Endometrial microvascular endothelial cells (primary cell): ENCODE measurements at regions not wholly inside any gene's neighbourhood (a gene's known extent, or its start where the extent isn't known, plus 50 kb on each side); places are given as distances from the start of the nearest gene placed in this dataset.

Experiments used
- in situ Hi-C: cut with HindIII; loops from 2 replicates; pipeline ENCODE4 v1.10.0; 2017; ENCODE audit warnings: low sequenced_read_pairs, low pct_unique_long_range_greater_than_20kb; ENCODE audit errors: inconsistent ontology term

DNA sequence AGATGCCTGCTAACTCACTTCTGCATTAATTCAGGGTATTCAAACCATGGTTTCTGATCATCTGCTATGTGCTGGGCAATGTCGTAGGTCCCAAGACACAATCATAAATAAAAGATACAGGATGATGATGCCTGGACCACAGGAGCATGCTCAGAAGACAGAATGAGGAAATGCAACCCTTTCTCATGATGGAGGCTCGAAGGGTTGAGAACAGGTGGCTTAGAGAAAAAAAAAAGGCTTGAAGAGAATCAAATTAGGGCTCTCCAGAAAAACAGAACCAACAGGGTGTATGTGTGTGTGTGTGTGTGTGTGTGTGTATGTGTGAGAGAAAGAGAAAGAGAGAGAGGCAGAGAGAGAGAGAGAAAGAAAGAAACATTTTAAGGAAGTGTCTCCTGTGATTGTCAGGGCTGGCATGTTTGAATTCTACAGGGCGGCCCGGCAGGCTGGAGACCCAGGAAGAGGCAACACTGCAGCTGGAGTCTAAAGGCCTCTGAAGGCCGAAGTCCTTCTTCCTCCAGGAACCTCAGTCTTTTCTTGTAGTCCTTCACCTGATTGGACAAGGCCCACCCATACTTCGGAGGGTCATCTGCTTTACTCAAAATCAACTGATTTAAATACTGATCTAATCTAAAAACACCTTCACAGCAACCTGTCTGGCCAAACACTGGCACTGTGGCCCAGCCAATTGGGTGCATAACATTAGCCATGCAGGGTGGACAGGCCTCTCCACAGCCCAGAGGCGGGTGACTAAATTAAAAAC, 143.8 kb downstream of the ERMARD start:
- in situ Hi-C loops, result no loop called here

DNA sequence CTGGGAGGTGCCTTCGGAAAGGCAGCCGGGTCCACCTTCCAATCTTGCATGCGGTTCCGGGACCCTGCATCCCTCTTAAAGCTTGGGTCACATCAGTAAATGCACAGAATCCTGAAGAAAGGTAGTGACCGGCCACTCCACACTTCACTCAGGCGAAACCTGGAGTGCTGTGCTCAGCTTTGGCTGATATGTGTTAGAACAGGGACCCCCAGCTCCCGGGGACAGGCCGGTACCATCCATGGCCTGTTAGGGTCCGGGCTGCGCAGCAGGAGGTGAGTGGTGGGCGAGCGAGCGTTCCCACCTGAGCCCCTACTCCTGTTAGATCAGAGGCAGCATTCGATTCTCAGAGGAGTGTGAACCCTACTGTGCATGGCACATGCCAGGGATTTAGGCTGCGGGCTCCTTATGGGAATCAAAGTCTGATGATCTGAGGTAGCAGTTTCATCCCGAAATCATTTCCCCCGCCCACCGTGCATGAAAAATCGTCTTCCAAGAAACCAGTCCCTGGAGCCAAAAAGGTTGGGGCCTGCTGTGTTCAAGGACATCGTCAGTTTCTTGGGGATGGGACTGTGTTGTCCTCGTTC, 143.0 kb downstream of the ERMARD start:
- in situ Hi-C loops, result no loop called here

DNA sequence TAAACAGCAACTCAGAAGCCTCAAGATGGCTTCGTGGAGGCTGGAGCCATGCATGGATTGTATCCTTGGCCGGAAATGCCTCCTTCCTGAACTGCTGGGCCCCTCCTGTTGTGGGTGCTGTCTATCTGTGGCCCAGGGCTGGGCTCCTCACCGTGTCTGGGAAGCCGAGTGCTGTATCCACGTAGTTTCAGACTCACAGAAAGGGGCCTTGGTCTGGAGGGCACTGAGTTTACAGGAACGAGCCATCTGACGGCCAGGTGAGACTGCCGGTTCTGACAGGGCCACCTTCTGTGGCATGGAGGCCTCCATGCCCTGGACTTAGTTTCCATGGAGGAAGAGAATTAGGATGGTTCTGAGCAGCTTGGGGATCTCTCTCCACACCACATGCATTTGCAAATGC, 142.2 kb downstream of the ERMARD start:
- in situ Hi-C loops, result no loop called here

DNA sequence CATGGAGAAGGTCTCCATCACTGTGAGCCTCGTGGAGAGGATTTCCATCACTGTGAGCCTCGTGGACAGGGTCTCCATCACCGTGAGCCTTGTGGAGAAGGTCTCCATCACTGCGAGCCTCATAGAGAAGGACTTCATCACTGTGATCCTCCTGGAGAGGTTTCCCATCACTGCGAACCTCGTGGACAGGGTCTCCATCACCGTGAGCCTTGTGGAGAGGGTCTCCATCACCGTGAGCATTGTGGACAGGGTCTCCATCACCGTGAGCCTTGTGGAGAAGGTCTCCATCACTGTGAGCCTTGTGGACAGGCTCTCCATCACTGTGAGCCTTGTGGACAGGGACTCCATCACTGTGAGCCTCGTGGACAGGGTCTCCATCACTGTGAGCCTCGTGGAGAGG, 140.4 kb downstream of the ERMARD start:
- in situ Hi-C loops, result no loop called here

DNA sequence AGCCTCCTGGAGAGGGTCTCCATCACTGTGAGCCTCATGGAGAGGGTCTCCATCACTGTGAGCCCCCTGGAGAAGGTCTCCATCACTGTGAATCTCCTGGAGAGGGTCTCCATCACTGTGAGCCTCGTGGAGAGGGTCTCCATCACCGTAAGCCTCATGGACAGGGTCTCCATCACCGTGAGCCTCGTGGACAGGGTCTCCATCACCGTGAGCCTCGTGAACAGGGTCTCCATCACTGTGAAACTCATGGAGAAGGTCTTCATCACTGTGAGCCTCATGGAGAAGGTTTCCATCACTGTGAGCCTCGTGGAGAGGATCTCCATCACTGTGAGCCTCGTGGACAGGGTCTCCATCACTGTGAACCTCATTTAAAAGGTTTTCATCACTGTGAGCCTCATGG, 140.0 kb downstream of the ERMARD start:
- in situ Hi-C loops, result no loop called here

DNA sequence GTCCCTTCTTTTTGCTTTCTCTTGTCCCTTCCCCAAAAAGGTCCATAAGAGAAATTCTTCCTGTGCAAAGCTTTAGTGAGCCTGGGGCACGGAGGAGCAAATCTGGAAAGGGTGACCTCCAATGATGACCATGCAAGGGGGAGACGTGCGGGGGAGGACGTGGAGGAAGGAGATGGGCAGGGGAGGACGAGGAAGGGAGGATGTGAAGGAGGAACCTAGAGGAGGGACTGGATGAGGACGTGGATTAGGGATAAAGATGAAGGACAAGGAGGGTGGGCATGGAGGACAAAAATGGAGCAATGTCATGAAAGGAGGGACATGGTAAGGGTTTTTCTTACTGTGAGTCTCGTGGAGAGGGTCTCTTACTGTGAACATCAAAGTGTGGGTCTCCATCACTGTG, 139.5 kb downstream of the ERMARD start:
- in situ Hi-C loops, result no loop called here

DNA sequence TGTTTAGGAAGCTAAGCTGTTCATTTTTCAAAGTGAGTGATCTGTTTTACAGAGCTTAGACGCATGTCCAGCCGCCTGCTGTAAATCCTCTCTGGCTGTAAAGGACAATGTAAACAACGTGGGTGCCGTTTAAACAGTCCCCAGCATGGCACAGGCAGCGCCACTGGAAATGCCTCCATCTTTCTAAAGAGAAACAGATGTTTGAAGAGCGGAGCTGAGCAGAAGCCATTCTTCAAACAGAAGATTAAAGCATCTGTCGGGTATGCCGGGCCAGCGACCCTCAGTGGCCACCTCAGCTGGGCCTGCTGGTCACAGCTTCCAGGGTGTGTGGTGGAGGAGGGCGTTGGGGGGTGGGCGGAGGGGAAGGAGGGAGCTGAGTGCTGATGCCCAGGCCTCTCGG, 138.6 kb downstream of the ERMARD start:
- in situ Hi-C loops, result no loop called here

DNA sequence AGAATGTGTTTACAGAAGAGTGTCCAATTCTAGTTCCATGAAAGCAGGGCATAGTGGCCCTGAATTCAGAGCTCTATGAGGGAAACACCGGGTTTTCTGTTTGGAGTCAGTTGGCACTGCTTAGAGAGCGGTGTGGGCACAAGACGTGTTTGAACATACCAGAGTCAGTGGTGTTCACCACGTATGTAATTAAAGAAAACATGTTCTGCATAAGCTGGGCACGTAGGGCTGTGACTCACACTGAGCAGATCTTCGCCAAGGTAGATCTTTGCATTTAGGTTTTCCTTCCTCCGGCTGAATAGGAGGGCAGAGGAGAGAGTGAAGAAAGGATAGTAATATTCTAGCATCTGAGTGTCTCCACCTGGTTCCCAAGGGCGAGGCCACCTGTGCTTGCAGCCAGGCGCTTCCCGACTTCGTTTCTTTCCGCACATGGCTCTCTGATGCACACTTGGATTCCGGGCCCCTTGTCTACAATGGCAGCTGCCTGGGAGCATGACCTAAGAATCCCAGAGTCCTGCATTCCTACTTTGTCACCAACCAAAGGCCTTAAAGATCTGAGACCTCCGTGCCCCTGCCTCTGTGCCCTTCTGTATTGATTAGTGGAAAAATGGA, 136.2 kb downstream of the ERMARD start:
- in situ Hi-C loops, result no loop called here

DNA sequence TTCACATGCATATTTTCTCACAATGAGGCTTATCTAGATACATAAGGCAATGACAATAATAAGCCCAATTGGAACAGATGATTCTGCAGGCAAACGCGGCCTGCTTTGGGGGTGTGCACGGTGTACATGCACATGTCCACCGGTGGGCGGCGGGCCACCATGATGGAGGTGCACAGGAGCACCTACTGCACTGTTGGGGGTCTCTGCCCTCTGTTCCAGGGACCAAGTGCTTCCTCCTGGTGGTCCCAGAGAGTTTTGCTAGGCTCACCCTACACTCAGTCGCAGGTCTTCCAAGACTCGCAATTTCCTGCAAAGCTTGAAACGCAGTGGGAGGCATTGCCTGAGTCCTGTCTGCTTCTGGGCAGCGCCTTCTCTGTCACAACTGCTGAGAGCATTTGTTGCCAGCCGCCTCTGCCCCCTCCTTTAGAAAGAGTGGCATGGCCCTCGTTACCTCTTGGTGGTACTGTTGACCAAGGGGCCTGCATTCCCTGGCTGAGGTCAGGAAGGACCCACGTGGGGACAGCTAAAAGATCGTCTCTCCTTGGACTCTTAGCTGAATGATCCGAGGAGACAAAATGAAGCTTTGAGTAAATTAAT, 135.3 kb downstream of the ERMARD start:
- in situ Hi-C loops, result no loop called here

DNA sequence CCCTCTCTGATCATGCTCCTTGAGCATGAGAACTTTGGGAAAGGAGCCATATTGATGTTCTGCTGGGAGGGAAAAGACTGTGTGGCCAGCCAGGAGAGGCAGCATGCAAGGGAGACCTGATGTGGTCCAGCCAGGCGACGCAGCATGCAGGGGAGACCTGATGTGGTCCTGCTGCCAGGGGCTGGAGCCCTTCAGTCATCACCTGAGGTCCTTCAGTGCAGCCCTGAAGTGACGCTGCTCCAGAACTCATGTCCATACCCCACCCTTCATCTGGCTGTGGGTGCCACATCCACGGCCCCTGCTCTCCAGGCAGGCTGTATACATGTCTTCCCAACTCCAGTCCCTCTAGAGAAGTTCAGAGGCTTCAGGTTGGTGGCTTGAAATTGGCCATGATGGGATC, 134.4 kb downstream of the ERMARD start:
- in situ Hi-C loops, result no loop called here

DNA sequence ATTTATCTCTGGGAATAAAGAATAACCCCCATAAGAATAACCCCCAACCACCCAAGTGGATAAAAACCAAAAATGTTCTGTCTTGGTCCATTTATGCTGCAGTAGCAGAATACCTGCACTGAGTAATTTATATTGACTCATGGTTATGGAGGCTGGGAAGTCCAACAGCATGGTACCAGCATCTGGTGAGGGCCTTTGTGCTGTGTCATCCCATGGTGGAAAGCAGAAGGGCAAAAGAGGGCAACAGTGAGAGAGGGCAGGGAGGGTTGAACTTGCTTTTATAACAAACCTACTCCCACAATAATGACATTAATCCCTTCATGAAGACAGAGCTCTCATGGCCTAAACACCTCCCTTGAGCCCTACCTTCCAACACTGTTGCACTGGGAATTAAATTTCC, 133.7 kb downstream of the ERMARD start:
- in situ Hi-C loops, result no loop called here

DNA sequence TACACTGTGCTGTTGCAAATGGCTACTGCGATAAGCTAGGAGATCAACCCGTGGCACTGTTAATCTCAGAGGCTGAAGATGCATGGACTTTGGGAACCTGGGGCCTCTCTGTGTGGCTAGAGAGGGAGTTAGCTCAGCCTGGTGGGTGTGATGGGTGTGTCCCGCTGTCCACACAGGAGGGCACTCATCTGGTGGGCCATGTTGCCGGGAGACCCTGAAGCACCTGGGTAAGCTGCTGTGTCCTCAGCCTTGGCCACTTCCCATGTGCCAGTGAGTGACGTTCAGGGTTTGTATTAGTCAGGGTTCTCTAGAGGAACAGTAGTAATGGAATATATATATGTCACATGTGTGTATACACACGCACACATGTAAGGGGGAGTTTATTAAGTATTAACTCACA, 132.7 kb downstream of the ERMARD start:
- in situ Hi-C loops, result no loop called here

DNA sequence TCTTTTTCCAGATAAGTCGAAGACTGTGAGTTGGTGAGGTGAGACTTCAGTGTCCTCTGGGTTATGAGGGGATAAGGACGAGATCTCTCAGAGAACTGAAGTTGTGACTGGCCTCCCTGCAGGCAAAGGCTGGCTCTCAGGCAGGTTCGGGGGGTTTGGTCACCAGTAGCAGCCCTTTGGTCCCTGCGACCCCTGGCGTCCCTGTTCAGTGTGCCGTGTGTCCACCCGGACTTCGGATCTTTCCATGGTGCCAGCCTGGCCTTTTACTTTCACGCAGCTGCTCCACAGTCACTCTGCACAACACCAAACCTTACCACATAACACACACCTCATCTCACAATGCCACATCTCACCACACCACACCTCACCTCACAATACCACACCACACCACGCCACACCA, 131.9 kb downstream of the ERMARD start:
- in situ Hi-C loops, result no loop called here

DNA sequence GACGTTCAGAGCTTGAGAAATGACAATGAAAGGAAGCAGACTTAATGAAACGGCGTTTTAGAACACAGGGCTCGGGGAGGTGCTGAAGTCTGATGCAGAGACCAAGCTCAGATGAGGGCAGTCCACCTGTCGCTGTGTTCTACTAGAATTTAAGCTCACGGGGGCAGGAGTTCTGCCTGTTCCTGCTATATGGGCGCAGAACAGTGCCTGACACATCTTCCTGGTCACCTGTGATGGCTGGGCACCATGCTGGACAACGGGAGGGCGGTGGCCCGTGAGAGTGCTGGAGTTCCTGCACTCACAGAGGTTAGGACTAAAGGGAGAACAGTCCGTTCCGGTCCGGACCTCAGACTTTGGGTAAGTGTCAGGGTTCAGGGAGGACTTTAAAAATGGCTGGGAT, 130.6 kb downstream of the ERMARD start:
- in situ Hi-C loops, result no loop called here

DNA sequence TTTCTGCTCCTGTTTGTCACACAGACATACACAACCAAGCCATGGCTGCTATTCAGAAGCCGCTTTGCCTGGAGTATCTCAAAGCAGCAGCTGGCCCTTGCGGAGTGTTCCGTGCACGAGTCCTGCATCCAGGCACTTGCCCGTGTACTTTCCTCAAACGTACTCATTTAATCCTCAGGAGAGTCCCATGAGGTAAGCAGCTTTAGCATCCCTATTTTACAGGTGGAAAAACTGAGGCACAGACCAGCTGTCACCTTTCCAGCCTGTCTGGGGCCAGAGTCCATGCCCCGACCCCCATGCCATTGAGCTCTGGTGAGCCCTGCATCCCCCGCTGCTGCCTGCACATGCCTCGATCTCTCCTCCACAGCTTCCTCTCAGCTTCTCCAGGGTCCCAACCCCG, 130.0 kb downstream of the ERMARD start:
- in situ Hi-C loops, result no loop called here

DNA sequence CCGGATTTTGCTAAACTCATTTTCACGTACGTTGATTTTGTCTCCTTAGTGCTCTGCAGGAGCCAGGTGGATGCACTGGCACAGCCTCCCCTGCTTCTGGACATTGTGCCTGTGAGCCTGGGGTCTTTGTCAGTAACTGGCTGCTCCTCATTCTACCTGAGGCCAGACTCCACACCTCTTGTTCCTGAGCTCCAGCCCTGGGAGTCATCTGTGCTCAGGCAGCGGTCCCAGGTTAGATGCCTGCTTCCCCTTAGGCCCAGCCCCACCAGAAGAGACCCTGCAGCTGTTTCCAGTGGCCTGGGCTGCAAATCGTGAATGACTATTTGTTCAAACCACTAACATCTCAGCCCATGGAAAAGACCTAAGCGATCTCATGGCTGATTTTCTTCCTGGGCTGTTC, 129.1 kb downstream of the ERMARD start:
- in situ Hi-C loops, result no loop called here

DNA sequence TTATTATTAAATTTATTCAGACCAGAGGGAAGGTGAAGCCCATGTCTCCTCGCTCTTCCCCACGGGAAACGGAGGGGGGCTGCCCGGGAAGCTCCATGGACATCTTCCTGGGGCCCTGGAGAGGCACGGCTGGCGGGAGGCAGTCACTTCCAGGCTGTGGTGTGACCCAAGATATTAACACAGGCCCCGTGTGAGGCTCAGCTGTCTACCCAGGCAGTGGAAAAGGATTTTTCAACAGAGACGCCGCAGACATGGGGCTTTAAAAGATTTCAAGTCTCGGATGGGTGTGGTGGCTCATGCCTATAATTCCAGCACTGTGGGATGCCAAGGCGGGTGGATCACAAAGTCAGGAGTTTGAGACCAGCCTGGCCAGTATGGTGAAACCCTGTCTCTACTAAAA, 117.9 kb downstream of the ERMARD start:
- in situ Hi-C loops, result no loop called here

DNA sequence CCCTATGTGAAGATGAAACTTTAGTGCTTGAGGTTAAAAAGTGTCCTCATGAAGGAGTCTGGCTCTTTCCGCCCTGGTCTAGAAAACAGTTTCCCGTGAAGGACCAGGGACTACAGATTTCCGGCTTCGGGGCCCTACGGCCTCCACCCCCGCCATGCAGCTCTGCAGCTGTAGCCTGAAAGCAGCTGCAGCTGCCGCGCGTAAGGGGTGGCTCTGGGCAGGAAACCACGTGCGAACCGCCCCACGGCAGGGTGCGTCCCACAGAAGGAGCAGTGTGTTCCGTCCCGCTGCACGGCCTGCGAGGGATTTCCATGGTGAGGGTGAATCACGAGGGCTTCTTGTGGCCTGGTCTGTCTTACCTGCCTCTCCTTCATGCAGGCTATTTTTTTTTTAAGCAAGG, 117.0 kb downstream of the ERMARD start:
- in situ Hi-C loops, result no loop called here

DNA sequence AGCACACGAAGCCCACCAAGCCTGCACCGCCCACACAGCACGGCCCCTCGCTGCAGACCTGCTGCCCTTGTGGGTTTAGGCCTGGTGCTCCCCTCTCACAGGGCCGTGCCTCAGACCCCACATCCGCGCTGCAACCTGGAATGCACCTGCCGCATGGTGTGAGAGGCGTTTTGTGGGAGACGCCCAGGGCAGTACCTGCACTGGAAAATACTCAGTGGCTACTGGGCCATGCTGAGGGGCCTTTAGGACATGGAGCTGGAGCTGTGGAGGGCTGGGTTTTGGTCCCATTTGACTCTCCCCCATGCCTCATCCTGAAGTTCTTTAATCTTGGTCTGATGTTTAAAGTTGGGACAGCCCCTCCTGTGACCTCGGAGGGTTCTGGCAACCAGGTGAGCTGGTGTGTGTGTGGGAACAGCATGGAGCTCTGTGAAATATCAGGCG, 116.3 kb downstream of the ERMARD start:
- in situ Hi-C loops, result no loop called here
